ENCODE measurements at regions not wholly inside any gene's neighbourhood (a gene's known extent, or its start where the extent isn't known, plus 50 kb on each side); places are given as distances from the start of the nearest gene placed in this dataset.

- no peak overlapping the region for H3K4me3 ChIP-seq (replicated peaks in 1 of 2; ENCODE audit: low read depth in 1 of 2, low read length in 2 of 2)
- H3K9me2 ChIP-seq (ENCODE audit: insufficient read depth) = no peaks in the 10 kb centered on the region
- no peak overlapping the region for H3K9ac ChIP-seq (ENCODE audit: low read length)
- no peaks in the 10 kb centered on the region for H3K36me3 ChIP-seq (ENCODE audit: control insufficient read depth in 1 of 2, insufficient read depth in 2 of 2, low read length in 2 of 2)
- H3K79me2 ChIP-seq (ENCODE audit: insufficient read depth, low read length) = no peaks in the 10 kb centered on the region
- H3K9me3 ChIP-seq (ENCODE audit: control insufficient read depth in 1 of 2, insufficient read depth in 1 of 2, low read depth in 1 of 2, low read length in 2 of 2) = no peaks in the 10 kb centered on the region
- ChIA-PET CTCF (no interaction called here), POLR2A (no interaction called here), RAD21 (ENCODE audit: low non-redundant PET in 1 of 2, low total read pairs in 2 of 2, uncharacterized antibody in 2 of 2, unreplicated experiment in 2 of 2) (no interaction called here)
- no peak overlapping the region for H2AFZ ChIP-seq (ENCODE audit: low read depth, low read length, poor library complexity, severe bottlenecking)
- TF ChIP-seq CEBPB (IDR thresholded peaks at IDR 0.05; ENCODE audit: low read depth) (no peak), EGR1 (IDR thresholded peaks at IDR 0.05; ENCODE audit: low read depth) (no peak)
- TF ChIP-seq, protein P1, sequence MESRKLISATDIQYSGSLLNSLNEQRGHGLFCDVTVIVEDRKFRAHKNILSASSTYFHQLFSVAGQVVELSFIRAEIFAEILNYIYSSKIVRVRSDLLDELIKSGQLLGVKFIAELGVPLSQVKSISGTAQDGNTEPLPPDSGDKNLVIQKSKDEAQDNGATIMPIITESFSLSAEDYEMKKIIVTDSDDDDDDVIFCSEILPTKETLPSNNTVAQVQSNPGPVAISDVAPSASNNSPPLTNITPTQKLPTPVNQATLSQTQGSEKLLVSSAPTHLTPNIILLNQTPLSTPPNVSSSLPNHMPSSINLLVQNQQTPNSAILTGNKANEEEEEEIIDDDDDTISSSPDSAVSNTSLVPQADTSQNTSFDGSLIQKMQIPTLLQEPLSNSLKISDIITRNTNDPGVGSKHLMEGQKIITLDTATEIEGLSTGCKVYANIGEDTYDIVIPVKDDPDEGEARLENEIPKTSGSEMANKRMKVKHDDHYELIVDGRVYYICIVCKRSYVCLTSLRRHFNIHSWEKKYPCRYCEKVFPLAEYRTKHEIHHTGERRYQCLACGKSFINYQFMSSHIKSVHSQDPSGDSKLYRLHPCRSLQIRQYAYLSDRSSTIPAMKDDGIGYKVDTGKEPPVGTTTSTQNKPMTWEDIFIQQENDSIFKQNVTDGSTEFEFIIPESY (IDR thresholded peaks at IDR 0.05; ENCODE audit: extremely low read depth, insufficient replicate concordance, low read length) = no peak
- H3K4me2 ChIP-seq (ENCODE audit: low read length) = no peak overlapping the region
- intact Hi-C loops (cut with micrococcal nuclease) = no loop called here
- no peaks in the 10 kb centered on the region for H3K27me3 ChIP-seq (ENCODE audit: insufficient read depth, low read length)
- H3K27ac ChIP-seq (ENCODE audit: low read depth, low read length) = no peak overlapping the region
- no peaks in the 10 kb centered on the region for H3K4me1 ChIP-seq (ENCODE audit: control insufficient read depth in 1 of 2, insufficient read depth in 2 of 2, low read length in 2 of 2)
- DNase-seq (ENCODE audit: low read depth, low spot score) = no peak
- H4K20me1 ChIP-seq (ENCODE audit: insufficient read depth) = no peaks in the 10 kb centered on the region
- BruUV-seq (replicated peaks) = no TSS peak
- no peak for ATAC-seq
Measured at GRCh38 chr3:56958879-56959278, 101.6 kb upstream of the SPATA12 start.

DNA sequence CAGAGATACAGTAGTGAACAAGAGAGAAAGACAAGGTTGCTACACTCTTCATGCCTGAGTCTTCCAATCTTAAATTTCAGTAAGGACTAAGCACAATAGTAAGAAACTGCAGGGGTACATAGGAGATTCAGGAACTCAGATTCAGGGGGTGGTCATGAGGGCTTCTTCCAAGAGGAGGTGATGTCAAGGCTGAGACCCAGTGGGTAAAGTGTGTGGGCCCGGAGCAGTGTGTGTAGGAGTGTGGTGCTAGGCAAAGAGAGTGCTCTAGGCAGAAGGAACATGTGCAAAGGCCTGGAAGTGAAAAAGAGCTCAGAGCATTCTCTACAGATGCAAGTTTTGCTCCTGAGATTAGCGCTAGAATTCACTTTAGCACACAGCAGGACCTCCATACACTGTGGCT is 102.9 kb upstream of the SPATA12 start:
- intact Hi-C loops (cut with micrococcal nuclease) = no loop called here
- Histone ChIP-seq H2AFZ (ENCODE audit: low read depth, low read length, poor library complexity, severe bottlenecking) (no peak overlapping the region), H3K36me3 (ENCODE audit: control insufficient read depth in 1 of 2, insufficient read depth in 2 of 2, low read length in 2 of 2) (no peaks in the 10 kb centered on the region), H3K79me2 (ENCODE audit: insufficient read depth, low read length) (no peaks in the 10 kb centered on the region), H3K27ac (ENCODE audit: low read depth, low read length) (no peak overlapping the region), H3K27me3 (ENCODE audit: insufficient read depth, low read length) (no peaks in the 10 kb centered on the region), H4K20me1 (ENCODE audit: insufficient read depth) (no peaks in the 10 kb centered on the region), H3K9ac (ENCODE audit: low read length) (no peak overlapping the region), H3K4me3 (replicated peaks in 1 of 2; ENCODE audit: low read depth in 1 of 2, low read length in 2 of 2) (no peak overlapping the region), H3K9me3 (ENCODE audit: control insufficient read depth in 1 of 2, insufficient read depth in 1 of 2, low read depth in 1 of 2, low read length in 2 of 2) (no peaks in the 10 kb centered on the region), H3K4me2 (ENCODE audit: low read length) (no peak overlapping the region), H3K9me2 (ENCODE audit: insufficient read depth) (no peaks in the 10 kb centered on the region), H3K4me1 (ENCODE audit: control insufficient read depth in 1 of 2, insufficient read depth in 2 of 2, low read length in 2 of 2) (no peaks in the 10 kb centered on the region)
- ChIA-PET CTCF (no interaction called here), RAD21 (ENCODE audit: low non-redundant PET in 1 of 2, low total read pairs in 2 of 2, uncharacterized antibody in 2 of 2, unreplicated experiment in 2 of 2) (no interaction called here), POLR2A (no interaction called here)
- BruUV-seq (replicated peaks) = no TSS peak
- no peak for DNase-seq (ENCODE audit: low read depth, low spot score)
- ATAC-seq = no peak
- TF ChIP-seq TCF7L2 (IDR thresholded peaks at IDR 0.05; ENCODE audit: borderline replicate concordance, extremely low read depth, insufficient read depth, insufficient read length) (no peak), CEBPB (IDR thresholded peaks at IDR 0.05; ENCODE audit: low read depth) (no peak), JUND (IDR thresholded peaks at IDR 0.05) (no peak), ZNF274 (IDR thresholded peaks at IDR 0.05; ENCODE audit: low read depth, low read length) (no peak), SIN3A (IDR thresholded peaks at IDR 0.05; ENCODE audit: low read depth) (no peak), POLR2AphosphoS5 (IDR thresholded peaks at IDR 0.05; ENCODE audit: low read depth, low read length) (no peak), CBX3 (IDR thresholded peaks at IDR 0.05; ENCODE audit: low read depth) (no peak), POLR2A (IDR thresholded peaks at IDR 0.05; ENCODE audit: borderline replicate concordance, extremely low read depth, insufficient read depth, insufficient read length) (no peak), RAD21 (IDR thresholded peaks at IDR 0.05; ENCODE audit: low read depth) (no peak), FOSL1 (IDR thresholded peaks at IDR 0.05; ENCODE audit: low read depth) (no peak), EZH2 (IDR thresholded peaks at IDR 0.05) (no peak), REST (IDR thresholded peaks at IDR 0.05; ENCODE audit: low read depth) (no peak)
- TF ChIP-seq, protein P2, sequence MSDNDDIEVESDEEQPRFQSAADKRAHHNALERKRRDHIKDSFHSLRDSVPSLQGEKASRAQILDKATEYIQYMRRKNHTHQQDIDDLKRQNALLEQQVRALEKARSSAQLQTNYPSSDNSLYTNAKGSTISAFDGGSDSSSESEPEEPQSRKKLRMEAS (IDR thresholded peaks at IDR 0.05) = no peak

Data from HCT116 (cell line).